A673 (cell line): ENCODE measurements at regions not wholly inside any gene's neighbourhood (a gene's known extent, or its start where the extent isn't known, plus 50 kb on each side); places are given as distances from the start of the nearest gene placed in this dataset.

Experiments used
- BruUV-seq: library from RNA; stranded (reverse); fragments of 400-500 nt; replicated peaks from 2 replicates; lab custom pipeline; 2021; lab: Mats Ljungman, UMichigan
- CTCF ChIA-PET: fragments of 300-600 bp; sonication (Branson Sonifier 250); formaldehyde crosslinking; loops from one replicate; lab custom pipeline; 2022; ENCODE audit warnings: antibody characterized with exemption; lab: Charles Lee
- POLR2A ChIA-PET: fragments of 300-600 bp; sonication (Branson Sonifier 250); formaldehyde crosslinking; loops from one replicate; lab custom pipeline; 2022; ENCODE audit warnings: antibody characterized with exemption; ENCODE audit not compliant: low non-redundant PET; lab: Charles Lee
- DNase-seq: peaks from one replicate; pipeline ENCODE4 v3.0.0-alpha.2; 2015; ENCODE audit warnings: low spot score
- H3K27ac ChIP-seq: fragments of 200-600 bp; sonication (generic); 2 replicates; pipeline ENCODE4 v1.5.1; 2016; ENCODE audit warnings: mixed run types, low read depth, mild to moderate bottlenecking, mixed read lengths, antibody characterized with exemption, low read length; ENCODE audit not compliant: poor library complexity, severe bottlenecking
- H3K27me3 ChIP-seq: fragments of 200-600 bp; sonication (generic); replicated peaks from 2 replicates; pipeline ENCODE4 v1.6.1; 2017; ENCODE audit warnings: mixed run types, low read depth, mild to moderate bottlenecking, mixed read lengths, antibody characterized with exemption, low read length; ENCODE audit not compliant: insufficient read depth, poor library complexity
- H3K36me3 ChIP-seq: fragments of 200-600 bp; sonication (generic); 2 replicates; pipeline ENCODE4 v1.6.1; 2016; ENCODE audit warnings: mixed run types, mild to moderate bottlenecking, mixed read lengths, antibody characterized with exemption, low read length; ENCODE audit not compliant: insufficient read depth, poor library complexity, severe bottlenecking
- H3K4me1 ChIP-seq: fragments of 200-600 bp; sonication (generic); 2 replicates; pipeline ENCODE4 v1.6.1; 2017; ENCODE audit warnings: mixed run types, mild to moderate bottlenecking, mixed read lengths, antibody characterized with exemption, low read length; ENCODE audit not compliant: insufficient read depth, poor library complexity, severe bottlenecking
- H3K4me3 ChIP-seq: fragments of 200-600 bp; sonication (generic); 2 replicates; pipeline ENCODE4 v1.5.1; 2016; ENCODE audit warnings: low read depth, mixed run types, mild to moderate bottlenecking, mixed read lengths, low read length; ENCODE audit not compliant: poor library complexity, severe bottlenecking
- H3K9me3 ChIP-seq: fragments of 200-600 bp; sonication (generic); 2 replicates; pipeline ENCODE4 v1.6.1; 2016; ENCODE audit warnings: mixed run types, low read depth, mild to moderate bottlenecking, mixed read lengths, antibody characterized with exemption, low read length; ENCODE audit not compliant: poor library complexity, severe bottlenecking
- CTCF ChIP-seq: fragments of 300-800, 200-600 bp; sonication (generic); conservative IDR thresholded peaks from 2 replicates; pipeline ENCODE4 v1.5.1; 2017; ENCODE audit warnings: low read depth, mild to moderate bottlenecking, antibody characterized with exemption, low read length, moderate library complexity, mixed read lengths
- EZH2 ChIP-seq: fragments of 200-600 bp; sonication (generic); IDR thresholded peaks from 2 replicates; pipeline ENCODE4 v1.6.1; 2017; ENCODE audit warnings: borderline replicate concordance, low read depth, mild to moderate bottlenecking, mixed read lengths, antibody characterized with exemption, low read length; ENCODE audit not compliant: poor library complexity, severe bottlenecking
- intact Hi-C: fragments of 100-400 bp; cut with micrococcal nuclease; formaldehyde crosslinking; loops from one replicate; pipeline ENCODE4 v1.10.0; 2022; ENCODE audit not compliant: unreplicated experiment

- BruUV-seq = no TSS peak
- CTCF ChIA-PET = no interaction called here
- Histone ChIP-seq H3K4me3 (no peak overlapping the region), H3K27me3 (peaks cover 4% of the 10 kb centered on the region), H3K9me3 (no peaks in the 10 kb centered on the region), H3K36me3 (no peaks in the 10 kb centered on the region), H3K27ac (no peak overlapping the region), H3K4me1 (no peaks in the 10 kb centered on the region)
- TF ChIP-seq CTCF (no peak), EZH2 (no peak)
- DNase-seq = no peak
- intact Hi-C loops = no loop called here
- POLR2A ChIA-PET = no interaction called here
These were observed 233.1 kb upstream of the PFKP start for GRCh38 chr10:2834214-2834613.

GRCh38 chr10:2831509-2831908 is 235.8 kb upstream of the PFKP start:
- Histone ChIP-seq H3K9me3 (no peaks in the 10 kb centered on the region), H3K27ac (no peak overlapping the region), H3K27me3 (peaks cover 8% of the 10 kb centered on the region), H3K4me1 (no peaks in the 10 kb centered on the region), H3K36me3 (no peaks in the 10 kb centered on the region), H3K4me3 (no peak overlapping the region)
- no peak for DNase-seq
- intact Hi-C loops = no loop called here
- ChIA-PET POLR2A (no interaction called here), CTCF (no interaction called here)
- BruUV-seq = no TSS peak
- TF ChIP-seq EZH2 = no peak
- no peak for TF ChIP-seq CTCF

DNA sequence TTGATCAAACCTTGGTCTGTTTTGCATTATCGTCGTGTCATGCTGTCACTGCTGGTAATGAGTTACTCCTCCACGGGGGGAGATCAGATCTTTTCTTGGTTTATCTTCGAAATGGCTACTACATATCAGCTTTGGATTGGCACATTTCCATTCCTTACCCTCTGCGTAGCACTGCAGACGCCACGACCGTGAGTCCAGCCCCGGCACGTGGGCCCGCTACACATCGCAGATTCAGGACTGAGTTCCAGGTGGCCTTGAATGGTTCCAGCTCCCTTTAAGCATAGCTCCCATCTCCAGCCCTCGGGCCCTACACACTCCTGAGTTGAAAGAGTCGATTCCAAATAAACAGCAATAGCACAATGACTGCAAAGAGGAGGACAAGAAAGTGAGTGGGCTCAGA is 238.6 kb upstream of the PFKP start:
- no peak for TF ChIP-seq EZH2
- no peak for TF ChIP-seq CTCF
- Histone ChIP-seq H3K36me3 (no peaks in the 10 kb centered on the region), H3K9me3 (no peaks in the 10 kb centered on the region), H3K27me3 (peaks cover 23% of the 10 kb centered on the region), H3K27ac (no peak overlapping the region), H3K4me3 (no peak overlapping the region), H3K4me1 (no peaks in the 10 kb centered on the region)
- no peak for DNase-seq
- POLR2A ChIA-PET = no interaction called here
- intact Hi-C loops = no loop called here
- BruUV-seq = no TSS peak
- CTCF ChIA-PET = no interaction called here
